Inflammatory macrophage treated with lipopolysaccharide for 4 hours (primary cell): ENCODE measurements at regions not wholly inside any gene's neighbourhood (a gene's known extent, or its start where the extent isn't known, plus 50 kb on each side); places are given as distances from the start of the nearest gene placed in this dataset.
"Not testable (repeated sequence)": the region's sequence is repeated elsewhere in the genome, so short reads cannot be mapped to it uniquely, and the experiment has no call there.

Experiments used
- DNase-seq: peaks from one replicate; pipeline ENCODE4 v3.0.0-alpha.2; 2020

DNA sequence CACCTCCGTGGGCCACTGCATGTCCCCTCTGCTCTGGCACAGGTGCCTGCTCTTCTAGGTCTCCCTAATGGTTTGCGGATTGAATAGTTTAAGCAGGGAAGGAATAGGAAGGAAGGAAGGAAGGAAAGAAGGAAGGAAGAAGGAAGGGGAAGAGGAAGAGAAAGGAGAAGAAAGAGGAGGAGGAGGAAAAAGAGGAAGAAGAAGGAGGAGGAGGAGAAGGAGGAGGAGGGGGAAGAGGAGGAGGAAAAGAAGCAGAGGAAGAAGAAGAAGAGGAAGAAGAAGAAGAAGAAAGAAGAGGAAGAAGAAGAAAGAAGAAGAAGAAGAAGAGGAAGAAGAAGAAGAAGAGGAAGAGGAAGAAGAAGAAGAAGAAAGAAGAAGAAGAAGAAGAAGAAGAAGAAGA is 376.8 kb upstream of the PODXL start:
- DNase-seq: not testable (repeated sequence)

DNA sequence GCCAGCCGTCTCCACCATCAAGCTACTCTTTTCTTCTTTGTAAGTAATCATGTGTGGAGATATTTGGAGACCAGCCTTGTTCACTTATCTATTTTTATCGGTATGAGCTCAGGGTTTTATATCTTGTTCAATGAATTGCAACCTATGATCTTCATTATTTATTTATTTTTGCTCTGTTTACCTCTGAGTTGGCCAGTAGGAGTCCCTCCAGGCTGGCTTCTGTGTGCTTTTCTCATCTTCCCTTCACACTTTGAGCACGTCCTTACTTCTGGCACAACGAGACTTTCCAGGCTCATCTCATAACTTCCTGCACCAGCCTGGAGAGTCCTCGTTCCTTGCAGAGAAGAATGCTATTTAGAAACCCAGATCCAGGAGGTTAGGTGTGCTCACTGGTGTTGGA is 375.8 kb upstream of the PODXL start:
- DNase-seq: no peak

DNA sequence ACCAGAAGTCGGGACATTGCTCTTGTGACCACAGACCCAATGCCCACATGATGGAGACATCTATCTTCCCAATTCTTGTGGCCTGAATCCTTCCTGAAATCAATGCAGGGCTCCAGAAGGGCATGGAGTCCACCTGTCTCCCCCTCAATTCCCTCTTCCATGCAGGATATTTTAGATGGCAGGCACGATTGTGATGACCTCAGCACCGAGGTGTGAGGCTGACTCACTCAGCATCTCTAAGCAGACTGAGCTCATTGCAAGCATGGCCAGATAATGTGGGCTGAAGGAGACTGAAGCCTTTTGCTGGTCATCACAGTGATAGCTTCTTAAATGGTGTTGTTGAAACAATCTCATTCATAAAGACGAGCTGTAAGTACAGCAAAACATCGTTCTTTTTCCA is 374.9 kb upstream of the PODXL start:
- DNase-seq: no peak

DNA sequence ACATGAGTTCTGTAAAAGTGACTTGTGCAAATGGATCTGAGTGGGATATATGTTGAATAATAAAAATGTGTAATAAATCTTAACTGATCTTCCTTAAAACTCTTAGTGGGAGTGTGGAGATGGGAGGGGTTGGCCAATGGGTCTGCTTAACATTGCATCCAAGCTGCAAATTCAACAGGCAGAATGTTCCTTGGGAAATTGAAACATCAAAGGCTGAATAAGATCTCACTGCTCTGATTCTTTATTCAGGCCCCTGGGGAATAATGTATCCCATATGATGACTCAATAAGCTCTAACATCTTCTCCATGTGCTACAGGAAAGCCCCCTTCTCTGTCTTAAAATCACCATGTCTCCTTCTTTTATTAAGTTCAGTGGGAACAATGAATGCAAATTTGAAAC is 373.2 kb upstream of the PODXL start:
- no peak for DNase-seq

DNA sequence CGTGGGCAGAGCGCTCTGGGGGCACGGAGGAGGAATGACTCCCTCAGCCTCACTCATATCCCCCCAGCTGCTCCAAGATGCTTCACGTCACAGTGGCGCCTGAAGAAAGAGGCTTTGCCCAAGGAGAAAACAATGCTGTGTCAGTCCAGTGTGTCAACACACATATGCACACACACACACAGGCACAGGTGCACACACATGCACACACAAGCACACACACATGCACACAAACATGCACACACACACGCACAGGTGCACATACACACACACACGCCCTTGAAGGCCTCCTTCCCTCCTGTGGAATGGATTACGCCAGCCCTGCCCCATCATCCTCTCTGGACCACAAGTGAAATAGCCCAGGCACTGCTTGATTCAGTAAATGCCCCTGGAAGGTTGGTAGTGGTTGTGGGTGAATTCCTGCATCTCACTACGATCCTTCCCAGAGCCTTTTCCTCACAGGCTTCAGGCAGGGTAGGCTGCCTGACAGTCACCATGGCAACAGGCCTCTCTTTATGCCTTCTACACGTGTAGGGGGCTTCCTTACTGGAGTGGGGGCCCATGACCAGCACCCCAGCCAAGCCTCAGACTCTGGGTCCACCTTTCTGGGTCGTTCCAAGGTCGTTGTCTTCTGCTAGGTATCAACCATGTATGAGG is 371.5 kb upstream of the PODXL start:
- no peak for DNase-seq

DNA sequence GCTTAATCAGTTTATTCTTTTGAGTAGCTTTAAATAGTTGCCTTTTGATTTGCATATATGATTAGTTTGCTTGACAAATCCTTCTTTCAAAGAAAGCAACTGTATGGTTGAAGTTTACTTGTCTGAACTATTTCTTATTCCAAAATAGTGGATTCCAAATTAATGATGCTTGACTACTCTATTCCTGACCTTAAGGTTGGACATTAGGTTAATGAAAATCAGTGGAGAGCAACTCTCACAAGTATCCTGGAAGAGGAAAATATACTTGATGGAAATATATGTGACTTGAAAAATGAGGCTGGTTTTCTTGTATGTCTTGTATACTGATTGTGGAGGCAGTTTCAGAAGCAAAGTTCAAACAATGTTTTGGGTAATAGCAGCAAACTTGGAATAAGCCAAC is 369.2 kb upstream of the PODXL start:
- DNase-seq: no peak

DNA sequence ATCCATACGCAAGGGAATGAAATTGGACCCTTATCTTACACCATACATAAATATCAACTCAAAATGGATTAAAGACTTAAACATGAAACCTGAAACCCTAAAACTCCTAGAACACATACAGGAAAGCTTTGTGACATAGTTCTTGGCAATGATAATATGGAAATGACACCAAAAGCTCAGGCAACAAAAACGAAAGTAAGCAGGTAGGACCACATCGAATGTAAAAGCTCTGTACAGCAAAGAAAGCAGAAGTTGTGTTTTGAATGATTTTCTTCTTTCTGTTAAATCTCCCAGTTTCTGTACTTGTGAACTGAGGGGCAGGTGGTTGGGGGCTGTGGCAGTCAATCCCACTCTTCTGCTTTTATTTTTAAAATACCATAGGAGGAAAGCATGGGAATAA is 368.4 kb upstream of the PODXL start:
- DNase-seq: no peak

DNA sequence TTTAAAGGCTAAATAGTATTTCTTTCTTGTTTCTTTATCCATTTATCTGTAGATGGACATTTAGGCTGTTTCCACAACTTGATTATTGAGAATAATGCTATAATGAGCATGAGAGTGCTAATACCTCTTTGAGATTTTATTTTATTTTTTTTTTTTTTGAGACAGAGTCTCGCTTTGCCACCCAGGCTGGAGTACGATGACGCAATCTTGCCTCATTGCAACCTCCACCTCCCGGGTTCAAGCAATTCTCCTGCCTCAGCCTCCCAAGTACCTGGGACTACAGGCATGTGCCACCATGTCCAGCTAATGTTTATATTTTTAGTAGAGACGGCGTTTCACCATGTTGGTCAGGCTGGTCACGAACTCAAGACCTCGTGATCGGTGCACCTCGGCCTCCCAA is 366.5 kb upstream of the PODXL start:
- not testable (repeated sequence) for DNase-seq

DNA sequence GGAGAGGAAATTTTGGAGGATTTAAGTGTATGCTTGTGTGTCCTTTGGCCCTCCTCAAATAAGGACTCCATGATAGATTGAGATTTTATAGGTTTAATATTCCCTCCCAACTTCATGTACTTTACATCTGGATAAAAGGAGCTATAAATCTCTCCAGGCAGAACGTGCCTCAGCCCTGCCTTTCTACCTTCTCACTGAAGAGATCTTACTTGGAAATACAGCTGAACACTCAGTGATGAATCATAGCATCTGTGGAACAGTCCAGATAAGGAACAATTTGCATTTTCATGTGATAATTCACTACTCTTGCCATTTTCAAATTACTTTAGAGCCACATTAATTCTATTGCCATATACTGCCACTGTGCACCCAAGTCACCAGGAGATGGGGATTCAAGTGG is 364.6 kb upstream of the PODXL start:
- no peak for DNase-seq

DNA sequence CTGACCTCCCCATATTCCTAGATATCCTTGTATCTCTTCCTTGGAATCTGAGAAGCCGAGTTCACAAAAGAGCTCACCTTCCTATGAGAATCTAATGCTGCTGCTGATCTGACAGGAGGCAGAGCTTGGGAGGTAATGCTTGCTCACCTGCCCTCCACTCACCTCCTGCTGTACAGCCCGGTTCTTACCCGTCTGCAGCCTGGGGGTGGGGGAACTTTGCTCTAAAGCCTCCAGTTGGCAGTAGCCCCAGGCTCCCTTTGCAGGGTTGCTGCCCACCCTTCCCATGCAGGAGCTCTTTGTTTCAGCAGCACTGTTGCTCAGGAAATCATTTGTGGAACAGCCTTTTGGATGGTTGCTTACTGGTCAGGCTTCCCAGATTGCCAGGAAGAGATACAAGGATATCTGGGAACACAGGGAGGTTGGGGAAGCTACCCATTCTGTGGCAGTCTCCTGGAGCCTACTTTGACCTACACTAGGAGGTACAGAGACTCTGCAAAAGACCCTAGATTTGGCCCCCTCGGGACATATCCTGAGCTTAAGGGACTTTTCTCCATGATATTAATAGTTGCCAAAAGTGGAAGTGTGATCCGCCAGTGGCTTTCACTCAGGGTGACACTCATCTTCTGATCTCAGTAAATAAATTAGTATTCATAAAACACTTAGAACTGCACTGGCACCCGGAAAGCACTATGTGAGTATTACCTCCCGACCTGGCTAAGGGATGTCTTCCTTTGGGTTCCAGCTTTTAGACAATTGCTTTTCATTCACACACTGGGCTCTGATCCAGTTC is 363.7 kb upstream of the PODXL start:
- DNase-seq: no peak

DNA sequence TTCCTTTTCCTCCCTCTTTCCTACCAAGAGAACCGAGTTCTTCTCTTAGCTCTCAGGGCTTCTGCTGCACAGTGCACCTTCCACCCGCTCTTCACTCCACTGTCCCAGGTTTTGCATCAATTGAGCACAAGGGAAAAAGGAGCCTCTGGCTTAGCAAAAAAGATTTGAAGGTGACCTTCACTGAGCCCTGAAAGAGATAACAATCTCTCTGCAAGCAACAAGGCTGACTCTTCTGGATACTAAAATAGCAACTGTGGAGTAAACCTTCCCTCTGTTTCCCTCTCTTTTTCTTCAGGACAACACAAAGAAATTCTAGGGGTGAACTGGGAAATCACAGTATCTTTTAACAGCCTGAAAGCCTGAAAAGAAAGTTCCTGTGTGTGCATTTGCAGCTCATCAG is 354.7 kb upstream of the PODXL start:
- no peak for DNase-seq

DNA sequence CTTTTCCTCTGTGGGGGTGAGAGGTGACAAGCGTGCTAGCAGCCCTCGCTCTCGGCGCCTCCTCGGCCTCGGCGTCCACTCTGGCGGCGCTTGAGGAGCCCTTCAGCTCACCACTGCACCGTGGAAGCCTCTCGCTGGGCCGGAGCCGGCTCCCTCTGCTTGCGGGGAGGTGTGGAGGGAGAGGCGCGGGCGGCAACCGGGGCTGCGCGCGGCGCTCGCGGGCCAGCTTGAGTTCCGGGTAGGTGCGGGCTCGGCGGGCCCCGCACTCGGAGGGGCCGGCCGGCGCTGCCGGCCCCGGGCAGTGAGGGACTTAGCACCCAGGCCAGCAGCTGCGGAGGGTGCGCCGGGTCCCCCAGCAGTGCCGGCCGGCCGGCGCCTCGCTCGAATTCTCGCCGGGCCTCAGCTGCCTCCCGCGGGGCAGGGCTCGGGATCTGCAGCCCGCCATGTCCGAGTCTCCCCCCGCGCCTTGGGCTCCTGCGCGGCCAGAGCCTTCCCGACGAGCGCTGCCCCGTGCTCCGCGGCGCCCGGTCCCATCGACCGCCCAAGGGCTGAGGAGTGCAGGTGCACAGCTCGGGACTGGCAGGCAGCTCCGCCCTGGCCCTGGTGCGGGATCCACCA is 352.8 kb upstream of the PODXL start:
- no peak for DNase-seq

DNA sequence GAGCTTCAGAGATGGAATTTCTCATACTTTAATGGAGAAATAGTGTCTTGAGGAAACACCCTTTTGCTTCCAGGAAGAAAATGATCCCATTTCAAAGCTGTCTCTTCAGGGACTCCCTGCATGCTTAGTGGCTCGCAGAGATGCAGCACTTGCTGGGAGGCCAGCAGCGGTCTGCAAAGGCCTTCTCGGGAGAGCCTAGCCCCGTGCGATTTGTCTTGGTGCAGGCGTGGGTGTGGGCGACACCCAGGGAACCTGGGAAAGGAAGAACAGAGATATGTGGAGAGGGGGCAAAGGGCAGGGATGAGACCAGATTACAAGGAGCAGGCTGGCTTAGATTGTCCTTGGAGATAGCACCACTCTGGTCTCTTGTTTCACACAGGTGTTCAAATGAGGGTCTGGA is 352.3 kb upstream of the PODXL start:
- no peak for DNase-seq

DNA sequence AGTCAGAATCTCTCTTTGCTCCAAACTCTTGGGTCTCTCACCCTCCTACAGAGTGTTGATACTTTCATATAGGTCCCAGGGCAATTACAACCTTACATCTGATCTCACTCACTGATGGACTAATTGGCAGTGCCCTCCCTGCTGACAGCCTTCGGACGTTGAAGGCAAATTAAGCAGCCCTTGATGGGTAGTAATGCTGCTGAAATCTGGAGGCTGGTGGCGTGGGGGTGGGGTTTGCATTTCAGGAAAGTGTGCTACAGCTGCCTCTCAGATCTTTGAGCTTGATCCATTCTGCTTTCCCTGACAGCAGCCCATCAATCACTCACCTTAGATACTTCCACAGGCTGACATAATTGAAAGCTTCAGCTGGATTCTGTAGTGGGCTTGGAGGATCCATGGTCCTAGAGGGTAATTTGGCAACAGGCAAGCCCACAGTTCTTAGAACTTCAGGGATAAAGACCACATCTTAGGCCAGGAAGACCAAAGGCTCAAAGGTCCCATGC is 349.1 kb upstream of the PODXL start:
- DNase-seq: no peak

DNA sequence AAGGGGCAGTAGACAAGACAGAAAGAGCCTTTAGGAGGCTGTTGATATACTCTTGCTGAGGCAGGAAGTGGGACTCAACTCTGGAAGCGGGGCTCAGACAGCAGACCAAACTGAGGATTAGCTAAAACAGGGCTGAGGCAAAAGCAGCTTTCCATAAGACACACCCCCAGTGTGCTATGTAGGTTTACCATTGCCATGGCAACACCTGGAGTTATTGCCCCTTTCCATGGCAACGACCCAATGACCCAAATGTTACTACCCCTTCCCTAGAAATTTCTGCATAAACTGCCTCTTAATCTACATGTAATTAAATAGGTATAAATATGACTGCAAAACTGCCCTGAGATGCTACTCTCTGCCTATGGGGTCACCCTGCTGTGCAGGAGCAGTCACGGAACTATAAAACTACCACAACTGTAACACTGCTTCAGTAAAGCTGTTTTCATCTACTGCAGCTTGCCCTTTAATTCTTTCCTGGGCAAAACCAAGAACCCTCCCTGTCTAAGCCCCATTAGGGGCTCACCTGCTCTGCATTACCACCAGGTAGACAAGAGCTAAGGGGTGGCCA is 348.4 kb upstream of the PODXL start:
- no peak for DNase-seq

DNA sequence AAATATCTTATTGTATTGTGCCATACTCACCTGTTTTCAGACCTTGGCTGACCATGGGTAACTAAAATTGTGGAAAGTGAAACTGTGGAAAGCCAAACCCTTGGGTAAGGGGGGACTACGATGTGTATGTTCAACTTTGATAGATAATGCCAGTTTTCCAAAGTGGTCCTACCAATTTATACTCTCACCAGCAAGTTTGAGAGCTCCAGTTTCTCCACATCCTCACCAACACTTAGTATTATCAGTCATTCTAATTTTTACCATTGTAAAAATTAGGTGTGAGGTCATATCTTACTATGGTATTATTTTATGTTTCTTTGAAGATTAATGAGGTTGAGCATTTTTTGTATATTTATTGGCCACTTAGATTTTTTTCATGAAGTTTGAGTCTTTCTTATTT is 346.9 kb upstream of the PODXL start:
- DNase-seq: no peak

DNA sequence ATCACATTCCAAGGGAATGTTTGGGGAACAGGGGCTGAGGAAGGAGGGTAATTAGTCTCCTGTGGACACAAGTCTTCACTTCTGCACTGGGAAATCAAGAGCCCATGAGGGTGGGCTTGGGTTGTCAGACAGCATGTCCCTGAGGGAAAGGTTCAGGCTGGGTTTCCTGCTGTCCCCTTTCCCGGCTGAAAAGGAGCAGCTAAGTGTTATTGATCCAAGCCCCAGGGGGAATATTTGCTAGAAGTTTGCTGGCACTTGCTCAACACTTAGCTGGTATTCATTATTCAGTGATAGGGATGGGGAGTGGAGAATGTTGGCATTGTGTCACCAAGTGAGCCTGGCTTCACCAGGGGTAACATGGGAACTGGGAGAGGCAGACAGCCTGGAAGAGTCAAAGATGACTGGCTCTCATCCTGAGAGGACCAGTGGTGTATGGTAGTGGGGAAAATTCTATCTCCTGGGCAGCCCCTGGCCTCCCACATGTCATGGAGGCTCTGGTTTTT is 344.4 kb upstream of the PODXL start:
- DNase-seq: no peak

DNA sequence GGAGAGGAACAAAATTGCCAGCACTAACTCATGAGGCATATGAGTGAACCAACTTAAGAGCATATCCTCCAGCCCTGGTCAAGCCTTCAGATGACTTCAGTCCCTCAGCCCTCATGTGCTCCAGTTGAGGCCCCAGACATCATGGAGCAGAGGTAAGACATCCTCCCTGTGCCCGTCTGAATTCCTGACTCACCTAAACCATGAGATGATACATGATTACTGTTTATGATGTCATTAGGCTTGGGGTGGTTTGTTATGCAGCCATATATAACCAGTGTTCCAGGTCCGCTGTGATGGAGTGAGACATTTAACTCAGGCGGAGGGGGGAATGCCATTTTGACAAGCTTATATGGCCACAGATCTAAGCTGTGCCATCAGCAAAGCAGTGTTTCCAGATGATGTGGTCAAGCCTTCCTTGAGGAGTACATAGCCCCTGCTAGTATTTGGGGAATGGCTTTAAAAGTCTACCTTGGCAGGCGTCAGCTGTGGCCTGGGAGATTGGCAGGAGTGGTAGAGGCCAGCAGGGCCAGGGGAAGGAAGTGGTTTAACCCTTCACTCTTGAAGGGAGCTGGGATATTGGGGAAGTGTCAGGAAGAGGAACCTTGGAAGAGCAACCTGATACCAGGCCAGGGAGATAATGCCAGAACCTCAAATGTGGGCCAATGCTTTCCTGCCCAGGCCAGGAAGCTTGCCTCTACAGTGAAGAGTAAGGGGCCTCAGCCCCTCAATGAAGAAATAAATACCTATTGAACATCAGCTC is 343.0 kb upstream of the PODXL start:
- DNase-seq: no peak

DNA sequence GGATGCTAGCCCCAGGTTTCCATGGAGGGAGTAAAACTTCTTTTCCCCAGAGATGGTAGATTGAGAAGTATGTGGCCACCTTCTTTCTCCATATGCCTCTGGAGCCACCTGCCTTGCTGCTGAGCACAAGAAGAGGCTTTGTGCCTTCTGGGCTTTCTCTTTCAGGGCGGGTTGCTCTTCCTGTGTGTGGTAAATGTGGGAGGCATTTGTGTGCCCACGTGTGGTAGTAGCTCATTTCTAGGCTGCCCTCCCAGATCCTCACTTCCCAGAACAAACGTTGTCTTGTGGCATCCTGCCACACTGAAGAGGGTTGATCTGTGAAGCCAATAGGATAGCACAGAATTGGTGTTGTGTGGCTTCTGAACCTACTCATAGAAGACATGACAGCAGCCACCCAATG is 342.0 kb upstream of the PODXL start:
- peak; percentile 37 for DNase-seq

DNA sequence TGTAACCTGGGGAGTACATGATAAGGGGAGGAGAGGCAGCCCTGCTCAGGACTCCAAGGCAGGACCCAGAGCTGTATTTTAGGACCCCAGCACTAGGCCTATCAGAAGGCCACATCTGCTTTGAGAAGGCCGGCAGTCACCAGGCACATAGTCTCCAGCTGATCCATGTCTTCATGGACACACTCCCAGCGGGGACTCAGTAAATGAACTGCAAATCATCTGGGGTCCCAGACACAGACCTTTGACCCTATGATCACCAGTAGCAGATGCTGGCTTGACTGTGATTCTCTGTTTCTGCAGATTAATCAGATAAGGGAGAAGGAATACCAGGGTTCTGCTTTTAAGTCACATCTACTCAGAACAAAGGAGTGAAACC is 341.4 kb upstream of the PODXL start:
- DNase-seq: no peak

DNA sequence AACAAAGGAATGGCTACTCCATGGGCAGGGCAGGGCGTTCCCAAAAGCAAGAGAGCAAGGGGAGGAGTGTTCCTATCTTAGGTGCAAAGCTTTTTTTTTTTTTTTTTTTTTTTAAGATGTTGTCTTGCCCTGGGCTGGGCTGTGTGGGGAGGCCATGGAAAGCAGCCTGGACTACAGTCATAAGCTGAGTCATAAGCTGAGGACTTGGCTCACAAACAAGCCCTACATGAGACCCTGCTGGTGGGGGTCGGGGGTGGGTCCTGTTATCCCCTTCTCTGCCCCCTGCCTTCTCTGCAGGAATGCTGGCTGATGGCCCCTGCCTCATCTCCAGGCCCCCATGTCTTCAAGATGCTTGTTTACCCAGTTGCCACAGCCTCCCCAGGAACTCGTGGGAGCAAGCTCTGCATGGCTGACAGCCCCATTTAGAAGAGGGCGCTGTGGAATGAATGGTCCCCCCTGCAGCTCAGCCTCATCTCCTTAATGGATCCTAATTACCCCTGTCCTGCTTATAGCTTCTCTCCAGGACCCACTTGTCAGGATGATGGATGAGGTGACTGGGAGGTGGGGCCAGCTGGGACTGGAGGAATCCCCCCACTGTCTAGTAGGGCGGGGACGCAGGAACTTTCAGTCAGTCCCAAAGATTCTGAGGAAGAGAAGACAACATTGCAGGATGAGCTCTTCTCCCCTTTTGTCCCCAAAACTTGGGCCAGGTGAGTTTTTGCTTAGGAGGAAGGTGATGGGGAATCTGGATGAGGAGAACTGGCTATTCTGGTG is 340.8 kb upstream of the PODXL start:
- no peak for DNase-seq
